Endothelial cell of umbilical vein (primary cell): ENCODE measurements at regions not wholly inside any gene's neighbourhood (a gene's known extent, or its start where the extent isn't known, plus 50 kb on each side); places are given as distances from the start of the nearest gene placed in this dataset.

ENCODE experiments used
- BruUV-seq: library from RNA; stranded (reverse); fragments of 400-500 nt; replicated peaks from 2 replicates; lab custom pipeline; 2021; lab: Mats Ljungman, UMichigan
- CTCF ChIA-PET: fragments of 300-600, 350-600 bp; sonication (Branson Sonifier 250); formaldehyde crosslinking; loops from one replicate; lab custom pipeline; 2021; ENCODE audit warnings: antibody characterized with exemption, inconsistent platforms; lab: Charles Lee
- POLR2A ChIA-PET: fragments of 300-600, 350-600 bp; sonication (Branson Sonifier 250); formaldehyde crosslinking; loops from one replicate; lab custom pipeline; 2021; ENCODE audit warnings: antibody characterized with exemption, inconsistent platforms; lab: Charles Lee
- DNase-seq: peaks from one replicate; pipeline ENCODE4 v3.0.0-alpha.2; 2011; ENCODE audit warnings: low read depth, low spot score
- FAIRE-seq: peaks from 2 replicates; lab custom pipeline; 2011; peaks lifted over from hg19 to GRCh38; lab: Jason Lieb, UNC
- H2AFZ ChIP-seq: 2 replicates; pipeline ENCODE4 v1.6.0; 2012; ENCODE audit warnings: low read depth, low read length, control low read depth, inconsistent platforms
- H3K27ac ChIP-seq: 2 replicates; pipeline ENCODE4 v1.5.1; 2011; ENCODE audit warnings: low read depth, mild to moderate bottlenecking, control low read depth, low read length, moderate library complexity; ENCODE audit not compliant: insufficient read depth
- H3K27me3 ChIP-seq, 2 experiments: 2 replicates each; pipeline versions ENCODE4 v1.6.0 to v1.6.1; 2011; ENCODE audit warnings: low read length in 2 of 2, mixed read lengths in 1 of 2; ENCODE audit not compliant: control insufficient read depth in 2 of 2, insufficient read depth in 2 of 2
- H3K36me3 ChIP-seq, 2 experiments: 2 replicates in 1 of 2; 3 replicates in 1 of 2; pipeline ENCODE4 v1.5.1; 2011; ENCODE audit warnings: low read length in 2 of 2, mild to moderate bottlenecking in 1 of 2, moderate library complexity in 1 of 2; ENCODE audit not compliant: control insufficient read depth in 2 of 2, insufficient read depth in 2 of 2; ENCODE audit errors: extremely low read depth in 1 of 2
- H3K4me1 ChIP-seq: 3 replicates; pipeline ENCODE4 v1.5.1; 2011; ENCODE audit warnings: mild to moderate bottlenecking, low read length; ENCODE audit not compliant: control insufficient read depth, insufficient read depth; ENCODE audit errors: extremely low read depth
- H3K4me2 ChIP-seq: 2 replicates; pipeline ENCODE4 v1.6.1; 2011; ENCODE audit warnings: low read length, control low read depth, mixed read lengths; ENCODE audit not compliant: insufficient read depth
- H3K4me3 ChIP-seq, 3 experiments: fragments of 200-600 bp in 1 of 3; sonication (generic), shearing (Covaris generic) in 1 of 3; replicated peaks in 1 of 3; 2 replicates each; pipeline ENCODE4 v1.5.1; 2011 to 2016; ENCODE audit warnings: control low read depth in 3 of 3, low read length in 3 of 3, mild to moderate bottlenecking in 2 of 3, inconsistent platforms in 1 of 3, low read depth in 1 of 3, moderate library complexity in 1 of 3; ENCODE audit not compliant: insufficient read depth in 1 of 3
- H3K79me2 ChIP-seq: 2 replicates; pipeline ENCODE4 v1.6.0; 2012; ENCODE audit warnings: low read length, inconsistent platforms; ENCODE audit not compliant: control insufficient read depth, insufficient read depth
- H3K9ac ChIP-seq: replicated peaks from 2 replicates; pipeline ENCODE3; 2011; ENCODE audit warnings: low read length, control low read depth; ENCODE audit not compliant: insufficient read depth; ENCODE audit errors: extremely low read depth
- H3K9me1 ChIP-seq: replicated peaks from 3 replicates; pipeline ENCODE4 v1.6.0; 2011; ENCODE audit warnings: mild to moderate bottlenecking, low read length; ENCODE audit not compliant: control insufficient read depth, insufficient read depth; ENCODE audit errors: extremely low read depth
- H3K9me3 ChIP-seq: replicated peaks from 2 replicates; pipeline ENCODE4 v1.5.1; 2012; ENCODE audit warnings: low read length, inconsistent platforms; ENCODE audit not compliant: control insufficient read depth, insufficient read depth
- H4K20me1 ChIP-seq: replicated peaks from 2 replicates; pipeline ENCODE3; 2011; ENCODE audit warnings: mild to moderate bottlenecking, low read length; ENCODE audit not compliant: control insufficient read depth, insufficient read depth; ENCODE audit errors: extremely low read depth
- EZH2 ChIP-seq: IDR thresholded peaks from 2 replicates; pipeline ENCODE4 v1.6.1; 2012; ENCODE audit warnings: borderline replicate concordance, low read depth, mild to moderate bottlenecking, moderate library complexity, low read length, inconsistent platforms; ENCODE audit not compliant: severe bottlenecking
- FOS ChIP-seq: IDR thresholded peaks from 2 replicates; pipeline ENCODE4 v1.6.1; 2011; ENCODE audit warnings: mild to moderate bottlenecking, low read length, moderate library complexity, borderline replicate concordance; ENCODE audit not compliant: insufficient read depth
- GATA2 ChIP-seq: IDR thresholded peaks from 2 replicates; pipeline ENCODE4 v1.7.0; 2011; ENCODE audit warnings: low read depth, mild to moderate bottlenecking, moderate library complexity, mixed read lengths, low read length; ENCODE audit not compliant: insufficient read length, insufficient read depth
- JUN ChIP-seq: IDR thresholded peaks from 2 replicates; pipeline ENCODE4 v1.6.1; 2011; ENCODE audit warnings: borderline replicate concordance, low read depth; ENCODE audit not compliant: insufficient read length, insufficient read depth
- MYC ChIP-seq: IDR thresholded peaks from one replicate; pipeline ENCODE4 v1.6.1; 2011; ENCODE audit warnings: mild to moderate bottlenecking, low read depth, low read length
- POLR2A ChIP-seq: IDR thresholded peaks from 2 replicates; pipeline ENCODE4 v1.6.1; 2012; ENCODE audit warnings: low read depth, mild to moderate bottlenecking, control low read depth, low read length
- POLR2AphosphoS5 ChIP-seq: IDR thresholded peaks from 2 replicates; pipeline ENCODE4 v1.6.1; 2012; ENCODE audit warnings: low read depth, mild to moderate bottlenecking, control low read depth, low read length, moderate library complexity; ENCODE audit not compliant: insufficient read depth
- dilution Hi-C: fragments of 300-500 bp; cut with MboI; formaldehyde crosslinking; loops from one replicate; pipeline ENCODE4 v1.15.0; 2019; ENCODE audit warnings: low sequenced_read_pairs; ENCODE audit not compliant: extremely low pct_ligation_motif_present
- intact Hi-C: fragments of 100-400 bp; cut with micrococcal nuclease; formaldehyde crosslinking; loops from one replicate; pipeline ENCODE4 v1.10.0; 2022
- TF ChIP-seq, protein P1 (sequence below), 2 donors: IDR thresholded peaks; 1 replicate in 1 of 2; 2 replicates in 1 of 2; pipeline ENCODE4 v1.5.1; 2011; ENCODE audit warnings: low read length in 2 of 2, mild to moderate bottlenecking in 2 of 2, moderate library complexity in 2 of 2, control low read depth in 1 of 2, inconsistent platforms in 1 of 2, low read depth in 1 of 2; ENCODE audit not compliant: insufficient read depth in 1 of 2; ENCODE audit errors: extremely low read depth in 1 of 2
- TF ChIP-seq, protein P2 (sequence below): IDR thresholded peaks from 2 replicates; pipeline ENCODE4 v1.6.1; 2011; ENCODE audit not compliant: insufficient read depth, insufficient read length

GRCh38 chr2:60278906-60279305 is 274.5 kb downstream of the BCL11A start:
- intact Hi-C loops = no loop called here
- Histone ChIP-seq H3K4me1 (no peaks in the 10 kb centered on the region), H3K27ac (no peak overlapping the region), H3K27me3 (no peaks in the 10 kb centered on the region), H3K9me1 (no peaks in the 10 kb centered on the region), H2AFZ (no peak overlapping the region), H3K79me2 (no peaks in the 10 kb centered on the region), H3K36me3 (no peaks in the 10 kb centered on the region), H3K9ac (no peak overlapping the region), H3K4me2 (no peak overlapping the region), H3K9me3 (peaks cover 2% of the 10 kb centered on the region), H4K20me1 (no peaks in the 10 kb centered on the region), H3K4me3 (no peak overlapping the region)
- dilution Hi-C loops = no loop called here
- FAIRE-seq = no peak
- no peak for DNase-seq
- CTCF ChIA-PET = no interaction called here
- BruUV-seq = no TSS peak
- POLR2A ChIA-PET = no interaction called here
- TF ChIP-seq POLR2A = no peak
- TF ChIP-seq POLR2AphosphoS5 = no peak
- TF ChIP-seq FOS = no peak
- TF ChIP-seq, protein P1, sequence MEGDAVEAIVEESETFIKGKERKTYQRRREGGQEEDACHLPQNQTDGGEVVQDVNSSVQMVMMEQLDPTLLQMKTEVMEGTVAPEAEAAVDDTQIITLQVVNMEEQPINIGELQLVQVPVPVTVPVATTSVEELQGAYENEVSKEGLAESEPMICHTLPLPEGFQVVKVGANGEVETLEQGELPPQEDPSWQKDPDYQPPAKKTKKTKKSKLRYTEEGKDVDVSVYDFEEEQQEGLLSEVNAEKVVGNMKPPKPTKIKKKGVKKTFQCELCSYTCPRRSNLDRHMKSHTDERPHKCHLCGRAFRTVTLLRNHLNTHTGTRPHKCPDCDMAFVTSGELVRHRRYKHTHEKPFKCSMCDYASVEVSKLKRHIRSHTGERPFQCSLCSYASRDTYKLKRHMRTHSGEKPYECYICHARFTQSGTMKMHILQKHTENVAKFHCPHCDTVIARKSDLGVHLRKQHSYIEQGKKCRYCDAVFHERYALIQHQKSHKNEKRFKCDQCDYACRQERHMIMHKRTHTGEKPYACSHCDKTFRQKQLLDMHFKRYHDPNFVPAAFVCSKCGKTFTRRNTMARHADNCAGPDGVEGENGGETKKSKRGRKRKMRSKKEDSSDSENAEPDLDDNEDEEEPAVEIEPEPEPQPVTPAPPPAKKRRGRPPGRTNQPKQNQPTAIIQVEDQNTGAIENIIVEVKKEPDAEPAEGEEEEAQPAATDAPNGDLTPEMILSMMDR (IDR thresholded peaks at IDR 0.05; ENCODE audit: extremely low read depth in 1 of 2, insufficient read depth in 1 of 2, low read depth in 1 of 2, low read length in 2 of 2) = no peak
- TF ChIP-seq, protein P2, sequence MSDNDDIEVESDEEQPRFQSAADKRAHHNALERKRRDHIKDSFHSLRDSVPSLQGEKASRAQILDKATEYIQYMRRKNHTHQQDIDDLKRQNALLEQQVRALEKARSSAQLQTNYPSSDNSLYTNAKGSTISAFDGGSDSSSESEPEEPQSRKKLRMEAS = no peak
- TF ChIP-seq JUN = no peak
- TF ChIP-seq EZH2 = no peak
- TF ChIP-seq MYC = no peak
- no peak for TF ChIP-seq GATA2
